NOMO-1 treated with DMSO at 0.1 percent for 48 hours (cell line): ENCODE measurements at regions not wholly inside any gene's neighbourhood (a gene's known extent, or its start where the extent isn't known, plus 50 kb on each side); places are given as distances from the start of the nearest gene placed in this dataset.

ENCODE experiments used
- DNase-seq: peaks from one replicate; lab custom pipeline; 2025; ENCODE audit not compliant: unreplicated experiment; lab: John Stamatoyannopoulos, UW

DNA sequence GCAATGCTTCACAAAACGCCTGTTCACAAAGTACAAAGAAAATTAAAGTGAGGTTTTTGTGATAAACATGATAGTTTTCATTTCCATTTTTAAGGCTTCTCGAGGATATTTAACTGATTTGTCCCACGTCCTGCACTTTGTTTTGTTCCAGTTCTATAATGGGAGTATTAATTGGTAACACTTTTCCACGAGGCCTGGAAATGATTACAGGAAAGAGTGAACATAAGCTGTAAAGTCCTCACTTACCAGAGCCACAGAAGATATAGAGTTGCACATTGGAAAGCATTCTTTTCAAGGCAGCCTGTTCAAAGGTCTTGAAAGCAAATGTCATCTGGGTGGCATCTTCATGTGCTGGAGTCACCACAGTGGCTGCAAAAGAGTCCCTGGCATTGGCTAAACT is 1236.6 kb downstream of the BCL11B start:
- DNase-seq = no peak

DNA sequence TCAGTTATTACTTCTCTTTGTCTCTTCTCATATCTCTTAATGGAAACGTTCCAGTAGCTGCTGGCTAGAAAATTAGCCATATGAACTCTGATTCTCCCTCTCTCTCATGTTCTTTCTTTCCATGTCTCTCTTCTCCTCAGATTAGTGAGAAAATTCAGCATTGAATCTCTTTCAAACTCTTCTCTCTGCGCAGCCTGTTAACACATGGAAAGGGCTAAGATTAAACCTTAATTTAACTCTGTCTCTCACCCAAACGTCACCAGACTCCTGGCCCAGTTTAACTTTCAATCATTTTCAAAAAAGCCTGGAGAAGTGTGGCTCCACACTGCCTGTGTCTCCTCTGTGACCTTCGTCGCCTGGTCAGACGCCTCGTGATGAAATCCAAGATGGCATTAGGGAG is 1234.2 kb downstream of the BCL11B start:
- DNase-seq = no peak

DNA sequence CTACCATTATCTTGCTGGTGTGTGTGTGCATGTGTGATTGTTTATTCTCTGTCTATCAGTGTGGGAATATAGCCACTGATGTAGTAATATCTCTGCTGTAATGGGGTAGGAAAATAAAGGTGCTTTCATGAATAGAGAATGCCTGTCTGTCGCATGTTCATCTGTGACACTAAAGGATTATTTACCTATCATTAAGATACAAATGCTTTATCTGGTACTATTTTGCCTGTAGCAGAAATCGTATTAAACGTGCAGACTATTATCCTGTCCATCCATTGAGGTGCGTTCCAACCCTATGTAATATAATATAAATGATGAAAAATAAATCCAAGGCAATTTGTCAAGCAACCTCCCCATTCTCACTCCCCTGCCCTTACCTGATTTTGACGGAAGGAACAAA is 1215.1 kb downstream of the BCL11B start:
- no peak for DNase-seq

DNA sequence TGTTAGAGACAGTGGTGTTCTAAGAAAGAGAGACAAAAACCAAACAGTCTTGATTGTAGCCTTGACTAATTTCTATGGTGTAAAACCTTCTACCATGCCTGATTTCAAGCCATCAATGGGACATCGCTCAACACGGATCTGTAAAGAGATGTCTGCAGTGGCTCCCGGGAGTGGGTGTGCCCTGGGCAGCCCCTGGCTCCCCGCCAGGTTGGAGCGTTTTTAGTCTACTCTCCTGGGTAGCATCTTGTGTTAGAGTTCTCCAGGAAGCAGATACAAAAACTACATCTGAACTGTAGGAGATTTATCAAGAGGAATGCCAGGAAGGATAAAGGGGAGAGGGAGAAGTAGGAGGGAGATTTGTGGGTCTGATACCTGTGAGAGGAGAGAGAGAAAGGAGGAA is 1212.9 kb downstream of the BCL11B start:
- no peak for DNase-seq

- DNase-seq = no peak
Observed at GRCh38 chr14:98062083-98062482, 1209.9 kb downstream of the BCL11B start.

DNA sequence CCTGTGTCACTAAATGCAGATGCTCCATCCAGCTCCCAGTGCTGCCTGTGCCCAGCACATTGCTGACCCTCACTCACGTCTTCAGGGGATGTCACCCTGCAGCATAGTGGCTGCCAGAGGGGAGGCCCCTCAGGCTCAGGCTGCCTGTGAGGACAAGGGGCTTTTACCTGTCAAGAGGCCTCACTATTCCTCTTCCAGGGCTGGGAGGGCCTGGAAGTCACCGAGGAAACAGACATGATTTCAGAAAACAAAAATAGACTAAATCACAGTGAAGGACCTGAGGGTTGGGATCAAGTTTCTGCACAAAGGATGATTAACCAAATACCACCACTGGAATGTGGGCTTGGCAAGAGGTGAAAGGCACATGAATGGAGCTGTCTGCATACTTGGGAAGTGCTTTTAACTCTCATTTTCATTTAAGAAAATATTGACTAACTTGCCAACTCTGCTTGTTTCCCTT is 1202.3 kb downstream of the BCL11B start:
- no peak for DNase-seq

DNA sequence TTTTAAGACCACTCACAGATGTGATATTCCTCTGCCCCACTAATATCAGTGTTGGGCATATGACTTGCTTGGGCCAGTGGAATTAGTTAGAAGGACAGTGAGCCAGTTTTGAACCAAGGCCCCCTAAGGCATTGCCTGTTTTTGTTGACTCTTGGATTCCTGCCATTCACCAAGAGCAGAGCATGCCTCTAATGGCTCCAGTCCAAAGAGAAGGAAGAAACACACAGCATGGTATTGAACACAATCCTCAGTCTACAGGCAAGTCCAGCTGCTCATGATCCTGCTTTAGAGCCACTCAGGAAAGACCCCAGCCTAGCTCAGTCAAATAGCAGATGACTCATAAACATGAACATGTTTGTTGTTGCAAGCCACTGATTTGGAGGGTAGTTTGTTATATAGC is 1201.5 kb downstream of the BCL11B start:
- DNase-seq = no peak

- no peak for DNase-seq
Observed at GRCh38 chr14:98074111-98074510, 1197.9 kb downstream of the BCL11B start.

- no peak for DNase-seq
Observed at GRCh38 chr14:98077176-98077575, 1194.8 kb downstream of the BCL11B start.

- no peak for DNase-seq
Observed at GRCh38 chr14:98082833-98083232, 1189.2 kb downstream of the BCL11B start.

DNA sequence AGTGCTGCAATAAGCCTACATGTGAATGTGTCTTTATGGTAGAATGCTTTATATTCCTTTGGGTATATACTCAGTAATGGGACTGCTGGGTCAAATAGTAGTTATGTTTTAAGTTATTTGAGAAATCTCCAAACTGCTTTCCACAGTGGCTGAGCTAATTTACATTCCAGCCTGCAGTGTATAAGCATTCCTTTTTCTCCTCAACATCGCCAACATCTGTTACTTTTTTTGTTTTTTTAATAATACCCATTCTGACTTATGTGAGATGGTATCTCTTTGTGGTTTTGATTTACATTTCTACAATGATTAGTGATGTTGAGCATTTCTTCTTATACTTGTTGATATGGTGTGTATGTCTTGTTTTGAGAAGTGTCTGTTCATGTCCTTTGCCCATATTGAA is 1186.2 kb downstream of the BCL11B start:
- no peak for DNase-seq

GRCh38 chr14:98093111-98093510 is 1178.9 kb downstream of the BCL11B start:
- DNase-seq = no peak

DNA sequence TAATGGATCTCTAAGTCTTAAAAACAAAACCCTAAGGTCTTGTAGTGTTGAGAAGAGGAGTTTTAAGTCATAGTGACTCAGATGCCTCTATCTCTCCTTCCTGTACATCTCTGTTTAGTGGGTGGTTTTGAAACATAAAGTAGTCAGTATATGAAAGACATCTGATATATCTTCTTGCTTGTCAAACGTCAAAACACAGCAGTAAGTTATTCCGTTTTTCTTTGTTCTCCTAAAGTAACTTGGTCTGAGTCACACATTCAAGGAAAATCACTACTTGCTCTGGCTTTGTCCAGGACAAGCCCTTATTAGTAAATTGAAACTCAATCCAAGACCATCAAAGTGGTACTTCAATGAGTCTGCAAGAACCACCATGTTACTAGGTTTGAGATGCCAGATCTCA is 1172.5 kb downstream of the BCL11B start:
- no peak for DNase-seq

GRCh38 chr14:98101323-98101722 is 1170.7 kb downstream of the BCL11B start:
- DNase-seq = no peak

- DNase-seq = no peak
Observed at GRCh38 chr14:98103705-98104104, 1168.3 kb downstream of the BCL11B start.

DNA sequence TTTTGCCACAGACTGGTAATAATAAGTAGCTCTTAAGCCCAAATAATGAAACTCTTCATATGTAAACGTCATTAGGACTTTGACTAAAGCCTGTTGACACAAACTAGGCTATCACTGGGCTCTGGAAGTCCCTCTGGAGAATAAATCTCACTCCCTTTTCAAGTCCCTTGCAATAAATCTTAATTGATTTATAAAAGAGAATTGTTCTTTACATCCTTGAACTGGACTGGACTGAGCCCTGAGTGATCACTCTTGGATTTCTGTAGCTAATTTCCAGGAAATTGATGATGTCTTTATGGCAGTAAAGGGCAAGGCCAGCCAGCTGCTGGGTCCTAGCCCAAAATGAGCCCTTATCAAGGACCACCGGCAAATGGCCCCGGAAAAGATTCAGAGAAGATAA is 1162.7 kb downstream of the BCL11B start:
- DNase-seq = no peak

DNA sequence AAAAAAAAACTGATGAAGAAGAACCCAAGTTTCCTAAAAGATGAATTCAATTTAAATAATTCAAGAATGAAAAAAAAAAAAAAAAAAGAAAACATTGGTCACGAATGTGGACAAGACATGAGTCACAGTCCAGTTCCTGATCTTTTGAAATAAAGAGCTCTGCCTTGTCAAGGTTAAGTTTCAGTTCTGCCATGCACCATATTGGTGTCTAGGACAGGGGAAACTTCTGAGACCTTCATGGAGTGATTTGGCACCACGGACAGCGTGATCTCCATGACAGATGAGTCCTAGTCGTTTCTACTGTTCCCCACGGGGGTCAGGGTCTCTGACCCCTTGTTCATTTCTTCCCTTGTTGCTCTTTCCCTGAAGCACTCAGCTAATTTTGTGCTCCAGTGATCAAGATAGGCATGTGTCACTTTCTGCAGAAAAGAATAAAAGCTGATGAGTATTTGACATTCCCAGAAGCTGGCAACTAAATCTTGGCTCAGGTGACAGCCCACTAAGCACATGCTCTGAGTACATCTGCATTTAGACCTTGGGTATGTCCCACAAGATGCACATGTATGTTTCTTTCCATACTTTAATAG is 1159.7 kb downstream of the BCL11B start:
- DNase-seq = no peak

GRCh38 chr14:98114122-98114895 is 1157.7 kb downstream of the BCL11B start:
- no peak for DNase-seq

GRCh38 chr14:98114946-98115345 is 1157.1 kb downstream of the BCL11B start:
- no peak for DNase-seq

DNA sequence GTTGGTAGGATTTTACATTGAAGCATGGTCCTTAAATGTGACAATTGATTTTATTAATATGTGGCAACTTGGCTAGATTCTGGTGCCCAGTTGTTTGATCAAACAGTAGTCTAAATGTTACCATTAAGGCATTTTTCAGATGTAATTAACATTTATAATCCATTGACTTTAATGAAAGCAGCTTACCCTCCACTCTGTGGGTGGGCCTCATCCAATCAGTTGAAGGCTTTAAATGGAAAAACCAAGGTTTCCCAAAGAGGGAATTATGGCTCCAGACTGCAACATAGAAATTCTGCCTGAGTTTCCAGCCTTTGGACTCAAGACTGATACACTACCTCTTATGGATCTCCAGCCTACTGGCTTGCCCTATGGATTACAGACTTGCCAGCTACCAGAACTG is 1153.2 kb downstream of the BCL11B start:
- no peak for DNase-seq

- DNase-seq = no peak
Observed at GRCh38 chr14:98119739-98120138, 1152.3 kb downstream of the BCL11B start.

DNA sequence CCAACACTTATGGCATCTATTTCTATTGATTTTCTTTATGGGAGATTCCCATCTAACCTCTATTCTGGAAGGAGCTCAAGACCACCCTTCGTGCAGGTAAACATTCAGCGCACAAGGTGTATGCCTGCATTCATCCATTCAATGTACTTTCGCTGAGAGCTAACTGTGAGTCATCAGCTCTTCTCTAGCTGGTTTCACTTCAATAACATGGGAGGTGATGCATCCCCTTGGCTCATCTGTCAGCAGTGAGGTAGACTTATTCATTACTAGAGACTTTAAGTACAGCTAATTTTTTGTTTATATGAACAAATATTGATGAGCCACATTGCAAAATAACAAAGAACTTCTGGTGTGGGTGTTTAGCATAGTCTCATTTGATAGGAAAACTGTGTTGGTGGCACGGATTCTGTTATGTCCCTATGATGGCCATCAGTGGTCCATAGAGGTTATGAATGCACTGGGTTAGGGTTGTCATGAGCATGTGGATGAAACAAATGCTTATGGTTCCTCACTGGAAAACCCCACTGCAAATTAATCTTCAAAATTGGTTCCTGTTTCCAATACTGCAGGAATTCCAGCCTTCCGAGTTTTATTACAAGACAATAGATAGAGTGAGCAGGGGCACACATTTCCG is 1151.0 kb downstream of the BCL11B start:
- DNase-seq = no peak
